Inferior parietal cortex (tissue), 1 donor: ENCODE measurements at regions not wholly inside any gene's neighbourhood (a gene's known extent, or its start where the extent isn't known, plus 50 kb on each side); places are given as distances from the start of the nearest gene placed in this dataset.

Experiments used
- DNase-seq: peaks from one replicate; pipeline ENCODE4 v3.0.0-alpha.2; 2016; ENCODE audit errors: extremely low spot score

- no peak for DNase-seq
Measured at GRCh38 chr13:58773280-58773859, 1141.8 kb downstream of the PCDH17 start.

DNA sequence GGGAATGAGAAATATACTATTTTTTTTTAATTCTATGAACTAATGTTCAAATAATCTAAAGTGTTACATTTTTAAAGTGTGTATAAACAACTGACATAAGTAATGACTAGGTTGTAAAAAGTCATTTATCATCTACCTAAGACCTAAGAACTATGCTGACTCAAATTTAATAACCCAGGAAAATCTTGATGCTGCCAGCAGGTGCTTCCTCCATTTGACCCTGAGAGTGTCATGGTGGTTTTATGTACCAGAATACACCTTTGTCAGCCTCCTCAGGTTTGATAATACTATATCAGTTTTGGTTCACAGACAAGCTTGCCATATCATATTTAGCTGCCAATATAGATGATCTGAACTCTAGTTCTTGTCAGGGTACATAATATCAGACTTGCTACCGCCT lies 1151.2 kb downstream of the PCDH17 start:
- DNase-seq, result no peak

- DNase-seq, result no peak
Measured at GRCh38 chr13:58792854-58793253, 1161.3 kb downstream of the PCDH17 start.

GRCh38 chr13:58795715-58796114 lies 1164.2 kb downstream of the PCDH17 start:
- DNase-seq, result no peak

GRCh38 chr13:58804832-58805231 lies 1173.3 kb downstream of the PCDH17 start:
- no peak for DNase-seq

DNA sequence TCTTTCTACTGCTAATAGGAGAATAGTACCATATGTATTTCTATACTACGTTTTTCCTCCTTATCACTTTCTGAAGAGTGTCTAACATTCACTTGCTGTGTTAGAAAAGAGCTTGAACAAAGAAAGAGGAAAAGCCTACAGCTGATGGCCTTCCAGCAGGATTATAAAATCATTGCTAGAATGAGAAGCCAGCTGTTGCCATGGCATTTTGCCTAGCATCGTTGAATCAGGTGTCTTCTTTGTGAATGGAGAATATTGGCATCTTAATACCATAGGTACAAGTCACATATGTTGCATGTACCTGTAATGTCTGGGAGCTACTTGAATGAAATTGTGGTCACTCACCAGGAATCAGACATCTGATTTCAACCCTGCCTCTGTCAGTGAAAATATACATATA lies 1174.9 kb downstream of the PCDH17 start:
- DNase-seq, result no peak

GRCh38 chr13:58823701-58824100 lies 1192.2 kb downstream of the PCDH17 start:
- DNase-seq, result no peak

- DNase-seq, result no peak
Measured at GRCh38 chr13:58827904-58828303, 1196.4 kb downstream of the PCDH17 start.

DNA sequence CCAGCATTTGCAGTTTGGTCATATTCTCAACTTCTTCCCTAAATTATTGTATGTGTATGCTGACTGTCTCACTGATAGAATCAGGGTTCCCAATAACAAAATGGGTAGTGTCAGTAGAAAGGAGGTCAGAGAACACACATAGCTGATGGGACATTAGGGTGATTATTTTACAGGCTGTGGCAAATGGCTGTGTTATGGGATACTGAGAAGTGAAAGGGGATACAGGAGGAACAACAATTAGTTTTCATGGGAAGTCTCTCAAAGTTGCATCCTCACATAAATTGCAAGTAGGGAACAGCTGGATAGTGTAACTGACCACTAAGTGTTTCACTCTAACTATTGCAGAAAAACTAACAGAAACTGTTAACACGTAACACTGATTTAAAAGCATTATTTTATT lies 1199.3 kb downstream of the PCDH17 start:
- no peak for DNase-seq

DNA sequence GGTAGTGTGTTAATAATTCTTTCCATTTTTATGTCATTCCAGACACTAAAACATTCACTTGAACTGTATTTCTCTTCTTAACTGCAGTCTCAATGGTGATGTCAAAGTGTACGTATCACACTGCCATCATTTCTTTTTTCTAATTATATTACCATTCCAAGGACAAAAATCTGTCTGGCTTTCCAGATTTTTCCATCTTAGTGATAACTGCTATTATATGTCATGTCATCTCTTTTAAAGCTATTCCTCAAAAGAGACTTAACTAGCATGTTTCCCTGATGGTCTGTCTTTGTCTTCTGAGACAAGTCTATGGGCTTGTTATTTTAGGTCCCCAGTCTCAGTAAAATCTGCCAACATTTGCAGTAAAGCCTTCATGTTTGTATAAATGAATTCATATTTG lies 1207.1 kb downstream of the PCDH17 start:
- DNase-seq, result no peak

- no peak for DNase-seq
Measured at GRCh38 chr13:58843071-58843470, 1211.5 kb downstream of the PCDH17 start.

DNA sequence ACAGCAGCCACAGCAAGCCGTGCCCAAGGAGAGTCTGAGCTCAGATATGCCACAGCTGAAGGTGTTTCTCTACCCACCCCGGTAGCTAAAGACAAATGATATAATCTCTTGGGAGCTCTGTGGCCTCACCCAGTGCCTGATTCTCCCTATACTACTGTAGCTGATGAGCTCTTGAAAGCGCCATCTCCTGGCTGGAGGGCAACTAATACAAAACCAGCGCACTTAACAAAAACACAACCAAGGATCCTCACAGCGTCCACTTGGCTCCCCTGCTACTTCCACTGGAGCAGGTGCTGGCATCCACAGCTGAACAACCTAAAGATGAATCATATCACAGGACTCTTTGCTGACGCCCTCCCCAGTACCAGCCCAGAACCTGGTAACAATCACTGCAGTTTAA lies 1212.0 kb downstream of the PCDH17 start:
- no peak for DNase-seq

GRCh38 chr13:58850161-58850560 lies 1218.6 kb downstream of the PCDH17 start:
- DNase-seq, result no peak

DNA sequence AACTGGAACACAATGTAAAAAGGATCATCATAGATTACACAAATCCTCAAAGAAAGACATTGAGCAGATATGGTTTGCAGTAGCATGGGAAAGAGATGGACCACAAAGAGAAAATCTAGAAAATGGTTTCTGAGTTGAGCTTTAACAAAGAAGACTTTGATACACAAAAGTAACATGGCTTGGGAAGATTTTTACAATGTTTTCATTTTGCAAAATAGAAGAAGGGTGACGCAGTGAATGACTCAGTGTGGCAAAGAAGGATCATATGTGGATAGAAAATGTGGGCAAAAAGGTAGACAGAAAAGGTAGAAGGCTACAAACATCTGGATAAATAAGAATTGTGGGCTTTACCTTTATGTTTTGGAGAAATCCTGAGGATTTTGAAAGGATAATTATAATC lies 1220.5 kb downstream of the PCDH17 start:
- peak; percentile 15 for DNase-seq

DNA sequence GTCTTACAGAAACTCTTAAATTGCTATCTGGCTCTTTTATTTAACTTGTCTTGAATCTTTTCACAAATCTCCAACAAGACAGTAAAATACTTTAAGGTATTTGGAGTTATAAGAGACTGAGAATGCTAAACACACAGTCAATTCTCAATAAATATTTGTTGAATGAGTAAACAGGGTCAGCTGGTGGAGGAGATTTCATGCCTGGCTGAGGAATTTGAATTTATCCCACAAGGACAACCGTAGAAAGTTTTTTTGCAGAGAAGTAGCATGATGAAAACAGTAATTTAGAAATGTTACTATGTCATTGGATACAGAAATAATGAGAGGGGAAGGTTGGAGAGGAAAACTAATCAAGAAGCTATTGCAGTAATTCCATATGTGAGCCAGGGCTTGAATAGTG lies 1223.7 kb downstream of the PCDH17 start:
- DNase-seq, result no peak

DNA sequence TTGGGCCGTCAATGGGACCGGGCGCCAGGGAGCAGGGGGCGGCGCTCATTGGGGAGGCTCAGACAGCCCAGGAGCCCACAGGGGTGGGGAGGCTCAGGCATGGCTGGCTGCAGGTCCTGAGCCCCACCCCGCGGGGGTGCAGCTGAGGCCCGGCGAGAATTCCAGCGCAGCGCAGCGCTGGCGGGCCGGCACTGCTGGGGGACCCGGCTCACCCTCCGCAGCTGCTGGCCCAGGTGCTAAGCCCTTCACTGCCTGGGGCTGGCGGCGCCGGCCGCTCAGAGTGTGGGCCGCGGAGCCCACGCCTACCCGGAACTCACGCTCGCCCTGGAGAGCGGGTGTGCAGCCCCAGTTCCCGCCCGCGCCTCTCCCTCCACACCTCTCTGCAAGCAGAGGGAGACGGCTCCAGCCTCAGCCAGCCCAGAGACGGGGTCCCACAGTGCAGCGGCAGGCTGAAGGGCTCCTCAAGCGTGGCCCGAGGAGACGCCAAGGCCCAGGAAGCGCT lies 1227.4 kb downstream of the PCDH17 start:
- DNase-seq, result no peak

- DNase-seq, result no peak
Measured at GRCh38 chr13:58865286-58865685, 1233.7 kb downstream of the PCDH17 start.

GRCh38 chr13:58869566-58869965 lies 1238.0 kb downstream of the PCDH17 start:
- DNase-seq, result no peak

- DNase-seq, result no peak
Measured at GRCh38 chr13:58876473-58876872, 1244.9 kb downstream of the PCDH17 start.

- no peak for DNase-seq
Measured at GRCh38 chr13:58879114-58879513, 1247.6 kb downstream of the PCDH17 start.

- DNase-seq, result no peak
Measured at GRCh38 chr13:58882516-58882915, 1251.0 kb downstream of the PCDH17 start.

GRCh38 chr13:58883405-58883804 lies 1251.9 kb downstream of the PCDH17 start:
- DNase-seq, result no peak

- DNase-seq, result peak; percentile 20
Measured at GRCh38 chr13:58884353-58885209, 1253.0 kb downstream of the PCDH17 start.
